ENCODE measurements at regions not wholly inside any gene's neighbourhood (a gene's known extent, or its start where the extent isn't known, plus 50 kb on each side); places are given as distances from the start of the nearest gene placed in this dataset.

DNA sequence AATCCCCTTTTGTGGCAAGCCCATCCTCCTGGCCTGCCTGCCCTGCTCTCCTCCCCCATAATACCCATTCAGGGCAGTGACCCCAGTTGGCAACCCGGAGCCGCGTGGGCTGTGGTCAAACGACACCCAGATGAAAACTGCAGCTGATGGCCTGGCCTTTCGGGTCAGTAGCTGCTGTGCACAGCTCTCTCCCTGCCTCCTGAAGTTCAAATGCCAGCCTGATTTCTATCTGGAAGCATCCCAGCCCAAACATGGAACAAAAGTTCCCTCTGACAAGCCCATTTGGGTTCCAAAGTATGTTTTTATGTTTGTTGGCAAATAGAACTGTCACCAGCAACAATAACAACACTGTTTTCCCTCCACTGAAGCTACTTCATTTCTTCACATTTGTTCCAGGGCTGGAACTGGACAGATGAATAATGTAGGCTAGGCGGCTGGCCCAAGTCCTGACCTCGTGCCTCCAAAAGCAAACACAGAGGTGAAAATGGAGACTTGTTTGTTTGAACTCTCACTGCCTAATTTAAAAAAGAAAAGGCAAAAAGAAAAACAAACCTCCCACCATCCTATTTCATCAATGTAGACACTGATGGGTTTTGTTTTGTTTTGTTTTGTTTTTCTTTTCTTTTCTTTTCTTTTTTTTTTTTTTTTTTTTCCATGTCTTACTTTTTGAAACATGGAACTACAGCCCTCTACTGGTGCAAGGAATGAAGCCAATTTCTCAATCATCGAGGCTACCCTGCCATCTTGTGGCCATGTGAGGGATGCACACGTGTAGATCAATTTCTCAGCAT, 179.0 kb downstream of the ADSS2 start:
- Histone ChIP-seq H3K4me3 (no peak overlapping the region), H3K9me3 (replicated peaks in 1 of 3) (no peaks in the 10 kb centered on the region), H3K27ac (peak overlapping the region in 1 of 5 donors; percentile 13), H3K4me1 (replicated peaks in 1 of 2) (peaks cover 6 to 15% of the 10 kb centered on the region in 2 donors), H3K36me3 (replicated peaks in 1 of 2) (no peaks in the 10 kb centered on the region), H3K27me3 (no peaks in the 10 kb centered on the region)
- DNase-seq, result peak; percentile 56 to 92 (median 76)
- intact Hi-C loops (cut with DNase I), result loop anchor here in 1 of 2 donors (5.0 kb wide), 1 partner anchor 925 kb away; no protein-coding TSS in a partner anchor
- WGBS, 4 donors, result 40 to 52% (median 50%) methylated on average over 8 to 9 of the region's 9 CpGs
- TF ChIP-seq, protein P1, sequence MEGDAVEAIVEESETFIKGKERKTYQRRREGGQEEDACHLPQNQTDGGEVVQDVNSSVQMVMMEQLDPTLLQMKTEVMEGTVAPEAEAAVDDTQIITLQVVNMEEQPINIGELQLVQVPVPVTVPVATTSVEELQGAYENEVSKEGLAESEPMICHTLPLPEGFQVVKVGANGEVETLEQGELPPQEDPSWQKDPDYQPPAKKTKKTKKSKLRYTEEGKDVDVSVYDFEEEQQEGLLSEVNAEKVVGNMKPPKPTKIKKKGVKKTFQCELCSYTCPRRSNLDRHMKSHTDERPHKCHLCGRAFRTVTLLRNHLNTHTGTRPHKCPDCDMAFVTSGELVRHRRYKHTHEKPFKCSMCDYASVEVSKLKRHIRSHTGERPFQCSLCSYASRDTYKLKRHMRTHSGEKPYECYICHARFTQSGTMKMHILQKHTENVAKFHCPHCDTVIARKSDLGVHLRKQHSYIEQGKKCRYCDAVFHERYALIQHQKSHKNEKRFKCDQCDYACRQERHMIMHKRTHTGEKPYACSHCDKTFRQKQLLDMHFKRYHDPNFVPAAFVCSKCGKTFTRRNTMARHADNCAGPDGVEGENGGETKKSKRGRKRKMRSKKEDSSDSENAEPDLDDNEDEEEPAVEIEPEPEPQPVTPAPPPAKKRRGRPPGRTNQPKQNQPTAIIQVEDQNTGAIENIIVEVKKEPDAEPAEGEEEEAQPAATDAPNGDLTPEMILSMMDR (IDR thresholded peaks at IDR 0.05), result peak; percentile 83 to 100 (median 97)
- TF ChIP-seq POLR2A (IDR thresholded peaks at IDR 0.05), result no peak

DNA sequence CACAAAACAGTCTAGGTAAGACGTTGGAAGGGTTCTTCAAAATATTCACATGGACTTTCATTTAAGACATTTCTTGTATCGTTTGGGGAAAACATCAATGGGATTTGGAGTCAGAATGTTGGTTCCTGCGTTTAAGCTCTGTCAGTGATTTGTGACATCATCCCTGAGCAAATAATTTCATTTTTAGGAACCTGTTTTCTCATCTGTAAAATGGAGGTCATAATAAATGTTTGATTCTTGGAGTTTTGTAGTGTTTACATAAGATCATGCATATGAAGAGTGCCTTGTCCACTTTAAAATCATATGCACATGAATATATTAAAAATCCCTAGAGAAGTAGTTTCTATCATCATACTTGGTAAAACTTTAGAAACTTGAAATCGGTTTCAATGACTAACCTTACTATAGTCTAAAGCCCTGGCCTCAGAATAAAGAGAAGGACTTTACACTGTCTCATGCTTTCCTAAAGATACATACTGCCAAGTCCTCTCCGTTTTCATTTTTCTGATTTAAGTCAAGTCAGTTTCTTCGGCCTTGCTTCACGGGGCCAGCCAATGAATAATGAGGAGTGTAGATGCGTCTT, 178.4 kb downstream of the ADSS2 start:
- Histone ChIP-seq H3K4me3 (peak overlapping the region in 1 of 4 donors; percentile 11), H3K4me1 (replicated peaks in 1 of 2) (peaks cover 6 to 15% of the 10 kb centered on the region in 2 donors), H3K36me3 (replicated peaks in 1 of 2) (no peaks in the 10 kb centered on the region), H3K27ac (peak overlapping the region in 4 of 5 donors; percentile 12 to 86 (median 63)), H3K9me3 (replicated peaks in 1 of 3) (no peaks in the 10 kb centered on the region), H3K27me3 (no peaks in the 10 kb centered on the region)
- DNase-seq, result no peak
- TF ChIP-seq, protein P1 (IDR thresholded peaks at IDR 0.05), result no peak
- TF ChIP-seq POLR2A (IDR thresholded peaks at IDR 0.05), result no peak
- 21 to 23% (median 22%) methylated on average over 8 of the region's 8 CpGs for WGBS, 4 donors
- intact Hi-C loops (cut with DNase I), result loop anchor here in 1 of 2 donors (5.0 kb wide), 1 partner anchor 926 kb away; no protein-coding TSS in a partner anchor

DNA sequence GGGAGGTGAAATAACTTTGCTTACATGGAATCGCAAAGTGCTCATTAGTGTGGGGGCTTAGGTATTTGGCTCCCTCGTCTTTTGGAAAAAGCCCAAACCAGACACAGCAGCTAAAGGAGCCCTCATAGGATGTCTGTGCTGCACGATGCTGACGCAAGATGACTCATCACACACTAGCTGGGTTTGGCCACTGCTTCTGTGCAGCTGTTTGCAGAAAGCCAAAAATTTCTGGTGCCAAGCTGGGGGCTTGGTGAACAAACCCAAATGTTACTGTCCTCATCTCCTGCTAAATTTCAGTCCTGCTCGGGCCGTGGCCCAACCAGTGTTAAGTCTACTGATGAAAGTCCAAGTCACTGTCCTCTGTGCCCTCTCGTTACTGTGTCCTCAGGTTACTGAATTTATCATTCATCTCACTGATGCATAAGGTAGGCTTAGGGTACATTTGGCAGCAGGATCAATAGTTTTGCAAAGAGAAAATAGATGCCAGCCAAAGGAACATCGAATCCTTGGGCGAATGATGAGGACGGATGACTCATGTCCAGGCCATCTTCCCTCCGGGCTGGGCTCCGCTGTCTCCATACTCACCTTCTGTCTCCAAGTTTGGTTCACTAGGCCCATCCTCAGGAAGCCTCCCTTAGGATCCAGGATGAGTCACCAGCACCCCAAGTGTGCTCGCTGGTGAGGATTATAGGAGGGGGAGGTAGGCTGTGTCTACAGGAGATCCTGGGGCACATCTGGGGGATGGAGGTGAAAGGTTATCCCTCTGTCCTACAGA, 177.7 kb downstream of the ADSS2 start:
- Histone ChIP-seq H3K4me3 (peak overlapping the region in 1 of 4 donors; percentile 11), H3K27me3 (no peaks in the 10 kb centered on the region)
- 30 to 50% (median 35%) methylated on average over 9 to 13 of the region's 13 CpGs for WGBS, 4 donors

More for the DNA sequence above, 177.7 kb downstream of the ADSS2 start:
- Histone ChIP-seq H3K4me1 (replicated peaks in 1 of 2) (peaks cover 6 to 15% of the 10 kb centered on the region in 2 donors), H3K36me3 (replicated peaks in 1 of 2) (no peaks in the 10 kb centered on the region), H3K27ac (peak overlapping the region in 4 of 5 donors; percentile 12 to 86 (median 63)), H3K9me3 (replicated peaks in 1 of 3) (no peaks in the 10 kb centered on the region)
- peak; percentile 65 to 89 (median 85) for DNase-seq
- intact Hi-C loops (cut with DNase I), result loop anchor here in 1 of 2 donors (5.0 kb wide), 1 partner anchor 927 kb away; no protein-coding TSS in a partner anchor
- TF ChIP-seq, protein P1 (IDR thresholded peaks at IDR 0.05), result no peak
- no peak for TF ChIP-seq POLR2A (IDR thresholded peaks at IDR 0.05)
